Endothelial cell of umbilical vein (primary cell): ENCODE measurements at regions not wholly inside any gene's neighbourhood (a gene's known extent, or its start where the extent isn't known, plus 50 kb on each side); places are given as distances from the start of the nearest gene placed in this dataset.

Experiments
- BruUV-seq: library from RNA; stranded (reverse); fragments of 400-500 nt; replicated peaks from 2 replicates; lab custom pipeline; 2021; lab: Mats Ljungman, UMichigan
- CTCF ChIA-PET: fragments of 300-600, 350-600 bp; sonication (Branson Sonifier 250); formaldehyde crosslinking; loops from one replicate; lab custom pipeline; 2021; ENCODE audit warnings: antibody characterized with exemption, inconsistent platforms; lab: Charles Lee
- POLR2A ChIA-PET: fragments of 300-600, 350-600 bp; sonication (Branson Sonifier 250); formaldehyde crosslinking; loops from one replicate; lab custom pipeline; 2021; ENCODE audit warnings: antibody characterized with exemption, inconsistent platforms; lab: Charles Lee
- DNase-seq: peaks from one replicate; pipeline ENCODE4 v3.0.0-alpha.2; 2011; ENCODE audit warnings: low read depth, low spot score
- FAIRE-seq: peaks from 2 replicates; lab custom pipeline; 2011; peaks lifted over from hg19 to GRCh38; lab: Jason Lieb, UNC
- H2AFZ ChIP-seq: 2 replicates; pipeline ENCODE4 v1.6.0; 2012; ENCODE audit warnings: low read depth, low read length, control low read depth, inconsistent platforms
- H3K27ac ChIP-seq: 2 replicates; pipeline ENCODE4 v1.5.1; 2011; ENCODE audit warnings: low read depth, mild to moderate bottlenecking, control low read depth, low read length, moderate library complexity; ENCODE audit not compliant: insufficient read depth
- H3K27me3 ChIP-seq, 2 experiments: 2 replicates each; pipeline versions ENCODE4 v1.6.0 to v1.6.1; 2011; ENCODE audit warnings: low read length in 2 of 2, mixed read lengths in 1 of 2; ENCODE audit not compliant: control insufficient read depth in 2 of 2, insufficient read depth in 2 of 2
- H3K36me3 ChIP-seq, 2 experiments: 2 replicates in 1 of 2; 3 replicates in 1 of 2; pipeline ENCODE4 v1.5.1; 2011; ENCODE audit warnings: low read length in 2 of 2, mild to moderate bottlenecking in 1 of 2, moderate library complexity in 1 of 2; ENCODE audit not compliant: control insufficient read depth in 2 of 2, insufficient read depth in 2 of 2; ENCODE audit errors: extremely low read depth in 1 of 2
- H3K4me1 ChIP-seq: 3 replicates; pipeline ENCODE4 v1.5.1; 2011; ENCODE audit warnings: mild to moderate bottlenecking, low read length; ENCODE audit not compliant: control insufficient read depth, insufficient read depth; ENCODE audit errors: extremely low read depth
- H3K4me2 ChIP-seq: 2 replicates; pipeline ENCODE4 v1.6.1; 2011; ENCODE audit warnings: low read length, control low read depth, mixed read lengths; ENCODE audit not compliant: insufficient read depth
- H3K4me3 ChIP-seq, 3 experiments: fragments of 200-600 bp in 1 of 3; sonication (generic), shearing (Covaris generic) in 1 of 3; replicated peaks in 1 of 3; 2 replicates each; pipeline ENCODE4 v1.5.1; 2011 to 2016; ENCODE audit warnings: control low read depth in 3 of 3, low read length in 3 of 3, mild to moderate bottlenecking in 2 of 3, inconsistent platforms in 1 of 3, low read depth in 1 of 3, moderate library complexity in 1 of 3; ENCODE audit not compliant: insufficient read depth in 1 of 3
- H3K79me2 ChIP-seq: 2 replicates; pipeline ENCODE4 v1.6.0; 2012; ENCODE audit warnings: low read length, inconsistent platforms; ENCODE audit not compliant: control insufficient read depth, insufficient read depth
- H3K9ac ChIP-seq: replicated peaks from 2 replicates; pipeline ENCODE3; 2011; ENCODE audit warnings: low read length, control low read depth; ENCODE audit not compliant: insufficient read depth; ENCODE audit errors: extremely low read depth
- H3K9me1 ChIP-seq: replicated peaks from 3 replicates; pipeline ENCODE4 v1.6.0; 2011; ENCODE audit warnings: mild to moderate bottlenecking, low read length; ENCODE audit not compliant: control insufficient read depth, insufficient read depth; ENCODE audit errors: extremely low read depth
- H3K9me3 ChIP-seq: replicated peaks from 2 replicates; pipeline ENCODE4 v1.5.1; 2012; ENCODE audit warnings: low read length, inconsistent platforms; ENCODE audit not compliant: control insufficient read depth, insufficient read depth
- H4K20me1 ChIP-seq: replicated peaks from 2 replicates; pipeline ENCODE3; 2011; ENCODE audit warnings: mild to moderate bottlenecking, low read length; ENCODE audit not compliant: control insufficient read depth, insufficient read depth; ENCODE audit errors: extremely low read depth
- CTCF ChIP-seq, 2 donors: IDR thresholded peaks; 1 replicate in 1 of 2; 2 replicates in 1 of 2; pipeline ENCODE4 v1.5.1; 2011; ENCODE audit warnings: low read length in 2 of 2, mild to moderate bottlenecking in 2 of 2, moderate library complexity in 2 of 2, control low read depth in 1 of 2, inconsistent platforms in 1 of 2, low read depth in 1 of 2; ENCODE audit not compliant: insufficient read depth in 1 of 2; ENCODE audit errors: extremely low read depth in 1 of 2
- EZH2 ChIP-seq: IDR thresholded peaks from 2 replicates; pipeline ENCODE4 v1.6.1; 2012; ENCODE audit warnings: borderline replicate concordance, low read depth, mild to moderate bottlenecking, moderate library complexity, low read length, inconsistent platforms; ENCODE audit not compliant: severe bottlenecking
- FOS ChIP-seq: IDR thresholded peaks from 2 replicates; pipeline ENCODE4 v1.6.1; 2011; ENCODE audit warnings: mild to moderate bottlenecking, low read length, moderate library complexity, borderline replicate concordance; ENCODE audit not compliant: insufficient read depth
- GATA2 ChIP-seq: IDR thresholded peaks from 2 replicates; pipeline ENCODE4 v1.7.0; 2011; ENCODE audit warnings: low read depth, mild to moderate bottlenecking, moderate library complexity, mixed read lengths, low read length; ENCODE audit not compliant: insufficient read length, insufficient read depth
- JUN ChIP-seq: IDR thresholded peaks from 2 replicates; pipeline ENCODE4 v1.6.1; 2011; ENCODE audit warnings: borderline replicate concordance, low read depth; ENCODE audit not compliant: insufficient read length, insufficient read depth
- MYC ChIP-seq: IDR thresholded peaks from one replicate; pipeline ENCODE4 v1.6.1; 2011; ENCODE audit warnings: mild to moderate bottlenecking, low read depth, low read length
- POLR2A ChIP-seq: IDR thresholded peaks from 2 replicates; pipeline ENCODE4 v1.6.1; 2012; ENCODE audit warnings: low read depth, mild to moderate bottlenecking, control low read depth, low read length
- POLR2AphosphoS5 ChIP-seq: IDR thresholded peaks from 2 replicates; pipeline ENCODE4 v1.6.1; 2012; ENCODE audit warnings: low read depth, mild to moderate bottlenecking, control low read depth, low read length, moderate library complexity; ENCODE audit not compliant: insufficient read depth
- dilution Hi-C: fragments of 300-500 bp; cut with MboI; formaldehyde crosslinking; loops from one replicate; pipeline ENCODE4 v1.15.0; 2019; ENCODE audit warnings: low sequenced_read_pairs; ENCODE audit not compliant: extremely low pct_ligation_motif_present
- intact Hi-C: fragments of 100-400 bp; cut with micrococcal nuclease; formaldehyde crosslinking; loops from one replicate; pipeline ENCODE4 v1.10.0; 2022
- TF ChIP-seq, protein P1 (sequence below): IDR thresholded peaks from 2 replicates; pipeline ENCODE4 v1.6.1; 2011; ENCODE audit not compliant: insufficient read depth, insufficient read length

DNA sequence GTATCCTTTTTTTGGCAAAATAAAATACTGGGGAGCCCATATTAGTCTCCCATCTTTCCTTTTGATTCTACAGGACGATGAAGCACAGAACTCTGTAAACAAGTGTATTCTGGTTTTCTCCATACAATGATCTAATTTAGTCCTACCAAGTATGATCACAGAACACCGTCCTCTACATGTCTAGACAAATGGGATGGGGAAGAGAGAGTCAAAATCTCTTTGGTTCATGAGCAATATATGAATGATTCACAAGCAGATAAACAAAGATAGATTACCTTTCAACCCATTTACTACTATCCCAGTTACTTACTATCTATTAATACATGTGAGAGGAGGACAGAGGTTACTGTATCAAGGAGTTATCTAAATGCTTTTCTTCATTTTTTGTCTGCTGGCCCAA is 352.4 kb upstream of the ACVR2A start:
- FAIRE-seq (no peak), DNase-seq (no peak)
- H3K4me2 ChIP-seq, result no peak overlapping the region
- BruUV-seq, result no TSS peak
- no peaks in the 10 kb centered on the region for H3K79me2 ChIP-seq
- dilution Hi-C loops, result no loop called here
- no peaks in the 10 kb centered on the region for H3K27me3 ChIP-seq
- H3K4me3 ChIP-seq, result no peak overlapping the region
- no peak overlapping the region for H3K27ac ChIP-seq
- H2AFZ ChIP-seq, result no peak overlapping the region
- ChIA-PET CTCF (no interaction called here), POLR2A (no interaction called here)
- H3K9ac ChIP-seq, result no peak overlapping the region
- H3K36me3 ChIP-seq, result no peaks in the 10 kb centered on the region
- intact Hi-C loops, result no loop called here
- TF ChIP-seq FOS (no peak), EZH2 (no peak), POLR2AphosphoS5 (no peak), MYC (no peak), JUN (no peak), GATA2 (no peak), CTCF (IDR thresholded peaks at IDR 0.05; ENCODE audit: extremely low read depth in 1 of 2, insufficient read depth in 1 of 2, low read depth in 1 of 2, low read length in 2 of 2) (no peak), POLR2A (no peak)
- TF ChIP-seq, protein P1, sequence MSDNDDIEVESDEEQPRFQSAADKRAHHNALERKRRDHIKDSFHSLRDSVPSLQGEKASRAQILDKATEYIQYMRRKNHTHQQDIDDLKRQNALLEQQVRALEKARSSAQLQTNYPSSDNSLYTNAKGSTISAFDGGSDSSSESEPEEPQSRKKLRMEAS, result no peak
- H3K9me1 ChIP-seq, result no peaks in the 10 kb centered on the region
- no peaks in the 10 kb centered on the region for H3K9me3 ChIP-seq
- H4K20me1 ChIP-seq, result no peaks in the 10 kb centered on the region
- H3K4me1 ChIP-seq, result no peaks in the 10 kb centered on the region
